ENCODE measurements at regions not wholly inside any gene's neighbourhood (a gene's known extent, or its start where the extent isn't known, plus 50 kb on each side); places are given as distances from the start of the nearest gene placed in this dataset.

GRCh38 chr4:171626554-171626953 lies 186.7 kb upstream of the GALNTL6 start:
- TF ChIP-seq POLR2A (IDR thresholded peaks at IDR 0.05; ENCODE audit: low read depth, low read length), result no peak
- no peak for TF ChIP-seq POLR2AphosphoS5 (IDR thresholded peaks at IDR 0.05; ENCODE audit: low read depth, low read length)
- no peak for TF ChIP-seq TAF1 (IDR thresholded peaks at IDR 0.05; ENCODE audit: low read depth, low read length)
- no peak for TF ChIP-seq PAX5 (IDR thresholded peaks at IDR 0.05; ENCODE audit: insufficient read depth, low read length, severe bottlenecking)

All from GM12891 (cell line).